ENCODE measurements at regions not wholly inside any gene's neighbourhood (a gene's known extent, or its start where the extent isn't known, plus 50 kb on each side); places are given as distances from the start of the nearest gene placed in this dataset.

- H3K4me3 ChIP-seq (ENCODE audit: low read length), result no peak overlapping the region
- ATAC-seq (ENCODE audit: poor library complexity), result no peak
- H3K9me3 Mint-ChIP-seq, result no peaks in the 10 kb centered on the region
- DNase-seq, result no peak
- no peaks in the 10 kb centered on the region for H3K36me3 ChIP-seq (ENCODE audit: insufficient read depth, low read length)
- no peaks in the 10 kb centered on the region for H3K9me3 ChIP-seq (ENCODE audit: control insufficient read depth in 1 of 2, insufficient read depth in 1 of 2, low read length in 2 of 2)
- H3K27me3 Mint-ChIP-seq, result no peaks in the 10 kb centered on the region
- H3K4me1 Mint-ChIP-seq (ENCODE audit: low read depth), result no peaks in the 10 kb centered on the region
- H3K4me3 Mint-ChIP-seq, result no peak overlapping the region
- TF ChIP-seq CTCF (IDR thresholded peaks at IDR 0.05), result no peak
- H3K27ac Mint-ChIP-seq, result no peak overlapping the region
- ChIA-PET POLR2A (no interaction called here), CTCF (no interaction called here)
- intact Hi-C loops (cut with DNase I, micrococcal nuclease), result no loop called here
- H3K36me3 Mint-ChIP-seq (ENCODE audit: low read depth), result no peaks in the 10 kb centered on the region
- no peaks in the 10 kb centered on the region for H3K27me3 ChIP-seq (ENCODE audit: control insufficient read depth in 1 of 2, insufficient read depth in 2 of 2, low read length in 2 of 2)
- no peaks in the 10 kb centered on the region for H3K4me1 ChIP-seq (ENCODE audit: insufficient read depth, low read length)
- no peak overlapping the region for H3K27ac ChIP-seq (ENCODE audit: low read depth in 1 of 2, low read length in 2 of 2)
Observed at GRCh38 chr13:107104631-107105030, 536.7 kb upstream of the ARGLU1 start.

GRCh38 chr13:107102676-107103075, 534.7 kb upstream of the ARGLU1 start:
- H3K4me1 Mint-ChIP-seq (ENCODE audit: low read depth), result no peaks in the 10 kb centered on the region
- no peak overlapping the region for H3K4me3 Mint-ChIP-seq
- no peaks in the 10 kb centered on the region for H3K9me3 Mint-ChIP-seq
- no peaks in the 10 kb centered on the region for H3K9me3 ChIP-seq (ENCODE audit: control insufficient read depth in 1 of 2, insufficient read depth in 1 of 2, low read length in 2 of 2)
- CTCF ChIA-PET, result no interaction called here
- no peak overlapping the region for H3K27ac Mint-ChIP-seq
- no peak overlapping the region for H3K27ac ChIP-seq (ENCODE audit: low read depth in 1 of 2, low read length in 2 of 2)
- POLR2A ChIA-PET, result no interaction called here
- H3K36me3 ChIP-seq (ENCODE audit: insufficient read depth, low read length), result no peaks in the 10 kb centered on the region
- DNase-seq (no peak), ATAC-seq (ENCODE audit: poor library complexity) (no peak)
- TF ChIP-seq CTCF (IDR thresholded peaks at IDR 0.05), result no peak
- H3K36me3 Mint-ChIP-seq (ENCODE audit: low read depth), result no peaks in the 10 kb centered on the region
- H3K27me3 ChIP-seq (ENCODE audit: control insufficient read depth in 1 of 2, insufficient read depth in 2 of 2, low read length in 2 of 2), result no peaks in the 10 kb centered on the region
- no peak overlapping the region for H3K4me3 ChIP-seq (ENCODE audit: low read length)
- H3K4me1 ChIP-seq (ENCODE audit: insufficient read depth, low read length), result no peaks in the 10 kb centered on the region
- no peaks in the 10 kb centered on the region for H3K27me3 Mint-ChIP-seq
- intact Hi-C loops (cut with DNase I, micrococcal nuclease), result no loop called here

- Mint-ChIP-seq H3K4me1 (ENCODE audit: low read depth) (no peaks in the 10 kb centered on the region), H3K4me3 (no peak overlapping the region), H3K27me3 (no peaks in the 10 kb centered on the region), H3K27ac (no peak overlapping the region), H3K36me3 (ENCODE audit: low read depth) (no peaks in the 10 kb centered on the region), H3K9me3 (no peaks in the 10 kb centered on the region)
- TF ChIP-seq CTCF (IDR thresholded peaks at IDR 0.05), result no peak
- no peak for DNase-seq
- intact Hi-C loops (cut with DNase I, micrococcal nuclease), result no loop called here
- ATAC-seq (ENCODE audit: poor library complexity), result no peak
- H3K4me3 ChIP-seq (ENCODE audit: low read length), result no peak overlapping the region
- ChIA-PET POLR2A (no interaction called here), CTCF (no interaction called here)
- no peaks in the 10 kb centered on the region for H3K4me1 ChIP-seq (ENCODE audit: insufficient read depth, low read length)
- no peaks in the 10 kb centered on the region for H3K27me3 ChIP-seq (ENCODE audit: control insufficient read depth in 1 of 2, insufficient read depth in 2 of 2, low read length in 2 of 2)
- no peak overlapping the region for H3K27ac ChIP-seq (ENCODE audit: low read depth in 1 of 2, low read length in 2 of 2)
- peaks cover 0 to 3% of the 10 kb centered on the region in 2 experiments for H3K9me3 ChIP-seq (ENCODE audit: control insufficient read depth in 1 of 2, insufficient read depth in 1 of 2, low read length in 2 of 2)
- no peaks in the 10 kb centered on the region for H3K36me3 ChIP-seq (ENCODE audit: insufficient read depth, low read length)
Observed at GRCh38 chr13:107099661-107100060, 531.7 kb upstream of the ARGLU1 start.

Measured in CD4-positive, alpha-beta T cell (primary cell).